B cell (primary cell): ENCODE measurements at regions not wholly inside any gene's neighbourhood (a gene's known extent, or its start where the extent isn't known, plus 50 kb on each side); places are given as distances from the start of the nearest gene placed in this dataset.

Experiments used
- ATAC-seq: fragments of 200-7000 bp; cut with Tn5 transposase; one replicate; pipeline ENCODE4 v1.10.0; 2021; ENCODE audit warnings: low read depth, mild to moderate bottlenecking, moderate number of reproducible peaks, moderate library complexity
- CTCF ChIA-PET: fragments of 350-600 bp; sonication (Branson Sonifier 250); formaldehyde crosslinking; loops from one replicate; lab custom pipeline; 2021; ENCODE audit warnings: antibody characterized with exemption, inconsistent platforms; lab: Charles Lee
- POLR2A ChIA-PET: fragments of 350-600 bp; sonication (Branson Sonifier 250); formaldehyde crosslinking; loops from one replicate; lab custom pipeline; 2021; ENCODE audit warnings: antibody characterized with exemption; lab: Charles Lee
- DNase-seq: peaks from one replicate; pipeline ENCODE4 v3.0.0; 2013
- H2AFZ ChIP-seq: 2 replicates; pipeline ENCODE4 v1.6.1; 2012; ENCODE audit warnings: mild to moderate bottlenecking, low read depth, low read length; ENCODE audit not compliant: insufficient read depth, poor library complexity, severe bottlenecking
- H3K27ac ChIP-seq, 2 donors: 1 replicate in 1 of 2; 2 replicates in 1 of 2; pipeline ENCODE4 v1.5.1; 2012 to 2013; ENCODE audit warnings: low read length in 2 of 2, mild to moderate bottlenecking in 2 of 2, moderate library complexity in 1 of 2
- H3K27me3 ChIP-seq, 4 experiments: fragments of 200-600 bp in 1 of 4; sonication (generic) in 1 of 4; replicated peaks in 1 of 4; 1 replicate in 2 of 4; 2 replicates in 2 of 4; pipeline versions ENCODE4 v1.6.1 to v1.7.0; 2013 to 2016; ENCODE audit warnings: low read length in 3 of 4, mild to moderate bottlenecking in 2 of 4, mixed read lengths in 1 of 4, moderate library complexity in 1 of 4; ENCODE audit not compliant: insufficient read depth in 4 of 4, control insufficient read depth in 3 of 4; ENCODE audit errors: control extremely low read depth in 1 of 4
- H3K36me3 ChIP-seq, 2 experiments: replicated peaks in 1 of 2; 1 replicate in 1 of 2; 2 replicates in 1 of 2; pipeline versions ENCODE4 v1.6.1 to v1.7.1; 2013; ENCODE audit warnings: low read length in 1 of 2; ENCODE audit not compliant: insufficient read depth in 2 of 2, control insufficient read depth in 1 of 2; ENCODE audit errors: control extremely low read depth in 1 of 2, extremely low read depth in 1 of 2
- H3K4me1 ChIP-seq, 2 donors: fragments of 200-600 bp in 1 of 2; sonication (generic) in 1 of 2; 1 replicate in 1 of 2; 2 replicates in 1 of 2; pipeline versions ENCODE4 v1.5.1 to v1.6.1; 2013 to 2017; ENCODE audit warnings: low read length in 2 of 2; ENCODE audit not compliant: control insufficient read depth in 2 of 2, insufficient read depth in 2 of 2
- H3K4me2 ChIP-seq: replicated peaks from 2 replicates; pipeline ENCODE3; 2012; ENCODE audit warnings: mild to moderate bottlenecking, low read depth, low read length; ENCODE audit not compliant: poor library complexity, severe bottlenecking
- H3K4me3 ChIP-seq, 5 experiments: fragments of 200-600 bp in 1 of 5; sonication (generic) in 1 of 5; 1 replicate in 3 of 5; 2 replicates in 2 of 5; pipeline versions ENCODE4 v1.5.1 to v1.7.0; 2011 to 2016; ENCODE audit warnings: low read length in 4 of 5, mild to moderate bottlenecking in 4 of 5, low read depth in 2 of 5, control low read depth in 1 of 5, moderate library complexity in 1 of 5; ENCODE audit not compliant: insufficient read depth in 1 of 5; ENCODE audit errors: control extremely low read depth in 1 of 5, extremely low read depth in 1 of 5
- H3K79me2 ChIP-seq: fragments of 200-600 bp; sonication (generic); one replicate; pipeline ENCODE4 v1.6.0; 2016; ENCODE audit warnings: low read length; ENCODE audit not compliant: control insufficient read depth, insufficient read depth
- H3K9ac ChIP-seq: fragments of 200-600 bp; sonication (generic); 2 replicates; pipeline ENCODE4 v1.6.1; 2017; ENCODE audit warnings: mild to moderate bottlenecking, low read length, moderate library complexity
- H3K9me3 ChIP-seq, 3 donors: one replicate each; pipeline versions ENCODE4 v1.6.1 to v1.7.1; 2013; ENCODE audit warnings: low read length in 2 of 3; ENCODE audit not compliant: control insufficient read depth in 2 of 3, insufficient read depth in 1 of 3; ENCODE audit errors: control extremely low read depth in 1 of 3
- H4K20me1 ChIP-seq: 2 replicates; pipeline ENCODE4 v1.6.0; 2012; ENCODE audit warnings: mild to moderate bottlenecking, low read length; ENCODE audit not compliant: insufficient read depth, control insufficient read depth, poor library complexity, severe bottlenecking
- H3K27ac Mint-ChIP-seq: one replicate; pipeline ENCODE4 v1.8.0; 2021; ENCODE audit warnings: mixed read lengths
- H3K27me3 Mint-ChIP-seq: one replicate; pipeline ENCODE4 v1.8.0; 2021; ENCODE audit warnings: mixed read lengths
- H3K4me1 Mint-ChIP-seq: one replicate; pipeline ENCODE4 v1.8.0; 2021; ENCODE audit warnings: mixed read lengths
- H3K4me3 Mint-ChIP-seq: one replicate; pipeline ENCODE4 v1.8.0; 2021; ENCODE audit warnings: mixed read lengths
- H3K9me3 Mint-ChIP-seq: one replicate; pipeline ENCODE4 v1.8.0; 2022; ENCODE audit warnings: mixed read lengths; ENCODE audit not compliant: insufficient read depth
- CTCF ChIP-seq: fragments of 200-600 bp; IDR thresholded peaks from one replicate; pipeline ENCODE4 v1.8.0; 2022; ENCODE audit warnings: antibody characterized with exemption, mild to moderate bottlenecking
- EZH2 ChIP-seq: IDR thresholded peaks from 2 replicates; pipeline ENCODE4 v1.6.1; 2012; ENCODE audit warnings: borderline replicate concordance, low read depth, mild to moderate bottlenecking, moderate library complexity, low read length; ENCODE audit not compliant: insufficient read depth, poor library complexity, severe bottlenecking
- WGBS: methylation state at CpG from one replicate; pipeline ENCODE4 v1.1.5; 2013; ENCODE audit warnings: missing lambda C conversion rate; ENCODE audit not compliant: insufficient coverage; 5-methylcytosine and 5-hydroxymethylcytosine counted together
- intact Hi-C: fragments of 100-400 bp; cut with micrococcal nuclease; formaldehyde crosslinking; loops from one replicate; pipeline ENCODE4 v1.10.0; 2022

DNA sequence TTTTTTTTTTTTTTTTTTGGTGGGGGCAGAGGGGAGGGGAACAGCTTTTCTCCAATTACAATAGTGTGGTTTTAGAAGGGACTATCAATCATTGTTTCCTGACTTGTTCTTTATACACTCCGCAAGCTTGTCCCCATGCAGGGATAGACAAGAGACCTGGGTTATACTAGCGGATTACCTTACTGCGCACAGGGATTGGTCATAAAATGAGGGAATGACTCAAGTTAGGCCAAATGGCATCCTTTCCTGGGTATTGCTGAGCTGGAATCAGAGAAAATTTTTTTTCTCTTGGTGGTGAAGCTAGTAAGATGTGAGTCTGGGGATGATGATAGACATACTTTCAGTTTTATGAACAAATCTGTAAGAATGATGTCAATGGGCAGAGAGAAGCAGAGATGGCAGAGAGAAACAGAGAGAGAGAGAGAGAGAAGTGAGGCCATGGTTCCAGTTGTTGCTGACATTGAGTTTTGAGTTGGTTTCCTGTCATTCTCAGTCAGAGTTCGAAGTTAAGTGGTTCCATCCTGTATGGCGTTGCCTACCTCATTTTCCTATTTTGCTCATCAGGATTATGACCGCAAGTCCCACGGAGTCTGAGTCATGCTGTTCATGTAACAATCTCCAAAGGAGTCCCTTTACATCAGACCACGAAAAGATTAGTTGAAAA, 59.1 kb upstream of the OTOGL start:
- H3K9ac ChIP-seq, result no peak overlapping the region

More for the DNA sequence above, 59.1 kb upstream of the OTOGL start:
- ChIA-PET CTCF (no interaction called here), POLR2A (no interaction called here)
- Histone ChIP-seq H3K79me2 (no peaks in the 10 kb centered on the region), H2AFZ (no peak overlapping the region), H3K27me3 (no peaks in the 10 kb centered on the region), H3K4me1 (no peaks in the 10 kb centered on the region), H3K36me3 (no peaks in the 10 kb centered on the region), H4K20me1 (no peaks in the 10 kb centered on the region), H3K27ac (no peak overlapping the region), H3K4me3 (no peak overlapping the region), H3K9me3 (no peaks in the 10 kb centered on the region), H3K4me2 (no peak overlapping the region)
- H3K4me3 Mint-ChIP-seq, result no peak overlapping the region
- no peaks in the 10 kb centered on the region for H3K4me1 Mint-ChIP-seq
- no peak for TF ChIP-seq CTCF
- no peak for TF ChIP-seq EZH2
- no peak for DNase-seq
- H3K27me3 Mint-ChIP-seq, result peaks cover 15% of the 10 kb centered on the region
- H3K9me3 Mint-ChIP-seq, result no peaks in the 10 kb centered on the region
- 62% methylated on average over 5 of the region's 8 CpGs for WGBS
- H3K27ac Mint-ChIP-seq, result no peak overlapping the region
- intact Hi-C loops, result no loop called here
- ATAC-seq, result no peak
